H9 (cell line): ENCODE measurements at regions not wholly inside any gene's neighbourhood (a gene's known extent, or its start where the extent isn't known, plus 50 kb on each side); places are given as distances from the start of the nearest gene placed in this dataset.

ENCODE experiments used
- DNase-seq: peaks from one replicate; pipeline ENCODE4 v3.0.0-alpha.2; 2017
- H2AFZ ChIP-seq: one replicate; pipeline ENCODE4 v1.6.1; 2013; ENCODE audit warnings: mild to moderate bottlenecking, low read length, control low read depth, moderate library complexity
- H2AK5ac ChIP-seq: 2 replicates; pipeline ENCODE4 v1.6.1; 2013; ENCODE audit warnings: low read length, control low read depth, mixed read lengths; ENCODE audit not compliant: insufficient read length
- H2BK120ac ChIP-seq: one replicate; pipeline ENCODE4 v1.6.1; 2013; ENCODE audit warnings: low read depth, mild to moderate bottlenecking, low read length, control low read depth, inconsistent platforms; ENCODE audit not compliant: poor library complexity, severe bottlenecking
- H2BK12ac ChIP-seq: 2 replicates; pipeline ENCODE4 v1.6.1; 2013; ENCODE audit warnings: low read length, control low read depth, mixed read lengths, low read depth; ENCODE audit not compliant: insufficient read length
- H2BK15ac ChIP-seq: 2 replicates; pipeline ENCODE4 v1.6.1; 2013; ENCODE audit warnings: low read depth, low read length, control low read depth
- H2BK20ac ChIP-seq: one replicate; pipeline ENCODE4 v1.6.1; 2013; ENCODE audit warnings: low read depth, mild to moderate bottlenecking, low read length, control low read depth, inconsistent platforms; ENCODE audit not compliant: poor library complexity, severe bottlenecking
- H2BK5ac ChIP-seq: 2 replicates; pipeline ENCODE4 v1.6.1; 2013; ENCODE audit warnings: low read length, control low read depth, mixed read lengths; ENCODE audit not compliant: insufficient read length
- H3K14ac ChIP-seq: 2 replicates; pipeline ENCODE4 v1.6.1; 2013; ENCODE audit warnings: low read length, control low read depth; ENCODE audit not compliant: insufficient read depth
- H3K18ac ChIP-seq: 2 replicates; pipeline ENCODE4 v1.6.1; 2013; ENCODE audit warnings: low read depth, mild to moderate bottlenecking, mixed read lengths, low read length, control low read depth; ENCODE audit not compliant: insufficient read length
- H3K23ac ChIP-seq: 2 replicates; pipeline ENCODE4 v1.6.1; 2013; ENCODE audit warnings: low read length, control low read depth, mixed read lengths, low read depth; ENCODE audit not compliant: insufficient read length
- H3K23me2 ChIP-seq: 2 replicates; pipeline ENCODE4 v1.6.1; 2013; ENCODE audit warnings: low read depth, mild to moderate bottlenecking, mixed read lengths, low read length, control low read depth; ENCODE audit not compliant: insufficient read length, poor library complexity, severe bottlenecking
- H3K27ac ChIP-seq: 2 replicates; pipeline ENCODE4 v1.5.1; 2013; ENCODE audit warnings: low read length, control low read depth, mixed read lengths, low read depth; ENCODE audit not compliant: insufficient read length
- H3K27me3 ChIP-seq: 2 replicates; pipeline ENCODE4 v1.6.1; 2013; ENCODE audit warnings: low read length, control low read depth, inconsistent platforms; ENCODE audit not compliant: insufficient read depth
- H3K4ac ChIP-seq: 2 replicates; pipeline ENCODE4 v1.6.1; 2013; ENCODE audit warnings: low read depth, mild to moderate bottlenecking, control low read depth, inconsistent platforms, low read length, moderate library complexity
- H3K4me1 ChIP-seq: 2 replicates; pipeline ENCODE4 v1.6.1; 2013; ENCODE audit warnings: low read length, control low read depth, inconsistent platforms; ENCODE audit not compliant: insufficient read depth
- H3K4me2 ChIP-seq: 2 replicates; pipeline ENCODE4 v1.6.1; 2013; ENCODE audit warnings: low read length, control low read depth, mixed read lengths; ENCODE audit not compliant: insufficient read length, insufficient read depth
- H3K56ac ChIP-seq: 2 replicates; pipeline ENCODE4 v1.6.1; 2013; ENCODE audit warnings: low read depth, mild to moderate bottlenecking, mixed read lengths, low read length, control low read depth; ENCODE audit not compliant: insufficient read length
- H3K79me1 ChIP-seq: 2 replicates; pipeline ENCODE4 v1.6.1; 2013; ENCODE audit warnings: low read depth, mild to moderate bottlenecking, moderate library complexity, low read length, control low read depth, inconsistent platforms; ENCODE audit not compliant: insufficient read depth, poor library complexity, severe bottlenecking
- H3K79me2 ChIP-seq: 2 replicates; pipeline ENCODE4 v1.6.1; 2013; ENCODE audit warnings: low read length, control low read depth, inconsistent platforms; ENCODE audit not compliant: insufficient read depth
- H3K9ac ChIP-seq: 2 replicates; pipeline ENCODE4 v1.6.1; 2013; ENCODE audit warnings: low read length, control low read depth, mixed read lengths; ENCODE audit not compliant: insufficient read length; ENCODE audit errors: extremely low read depth
- H3K9me3 ChIP-seq: one replicate; pipeline ENCODE4 v1.6.1; 2013; ENCODE audit warnings: low read depth, low read length, inconsistent platforms; ENCODE audit not compliant: control insufficient read depth
- H3T11ph ChIP-seq: one replicate; pipeline ENCODE4 v1.6.1; 2013; ENCODE audit warnings: mild to moderate bottlenecking, low read length, control low read depth, inconsistent platforms
- H4K20me1 ChIP-seq: one replicate; pipeline ENCODE4 v1.6.1; 2013; ENCODE audit not compliant: control insufficient read depth, insufficient read length, insufficient read depth
- H4K5ac ChIP-seq: 2 replicates; pipeline ENCODE4 v1.6.1; 2013; ENCODE audit warnings: low read depth, mild to moderate bottlenecking, mixed read lengths, low read length, control low read depth; ENCODE audit not compliant: insufficient read length
- H4K8ac ChIP-seq: replicated peaks from 2 replicates; pipeline ENCODE4 v1.6.1; 2013; ENCODE audit warnings: low read length, control low read depth, mixed read lengths, low read depth; ENCODE audit not compliant: insufficient read length
- H4K91ac ChIP-seq: 2 replicates; pipeline ENCODE4 v1.6.1; 2013; ENCODE audit warnings: low read depth, mild to moderate bottlenecking, moderate library complexity, mixed read lengths, low read length, control low read depth; ENCODE audit not compliant: insufficient read length
- H3K27ac Mint-ChIP-seq, 3 experiments: 2 replicates in 2 of 3; 3 replicates in 1 of 3; pipeline ENCODE4 v1.8.0; 2020 to 2021; ENCODE audit warnings: mixed read lengths in 3 of 3, mild to moderate bottlenecking in 1 of 3, moderate library complexity in 1 of 3
- H3K27me3 Mint-ChIP-seq: 2 replicates; pipeline ENCODE4 v1.8.0; 2021; ENCODE audit warnings: low read depth, mild to moderate bottlenecking, moderate library complexity, mixed read lengths
- H3K36me3 Mint-ChIP-seq, 3 experiments: 2 replicates in 2 of 3; 3 replicates in 1 of 3; pipeline ENCODE4 v1.8.0; 2020 to 2021; ENCODE audit warnings: low read depth in 3 of 3, mixed read lengths in 3 of 3; ENCODE audit not compliant: insufficient read depth in 1 of 3
- H3K4me1 Mint-ChIP-seq, 2 experiments: 2 replicates each; pipeline ENCODE4 v1.8.0; 2020; ENCODE audit warnings: mixed read lengths in 2 of 2
- H3K4me3 Mint-ChIP-seq, 2 experiments: 2 replicates in 1 of 2; 3 replicates in 1 of 2; pipeline ENCODE4 v1.8.0; 2020 to 2021; ENCODE audit warnings: mild to moderate bottlenecking in 2 of 2, mixed read lengths in 2 of 2, moderate library complexity in 1 of 2
- H3K9me3 Mint-ChIP-seq, 2 experiments: 2 replicates in 1 of 2; 3 replicates in 1 of 2; pipeline ENCODE4 v1.8.0; 2020; ENCODE audit warnings: mild to moderate bottlenecking in 2 of 2, mixed read lengths in 2 of 2, moderate library complexity in 1 of 2
- WGBS: extraction: QIAGEN DNeasy Blood & Tissue Kit; methylation state at CpG from one replicate; pipeline ENCODE4 v1.1.7; 2013; ENCODE audit warnings: missing lambda C conversion rate, low lambda C conversion rate, mixed read lengths; ENCODE audit not compliant: insufficient read length; ENCODE audit errors: extremely low coverage; 5-methylcytosine and 5-hydroxymethylcytosine counted together
- TF ChIP-seq, protein P1 (sequence below): fragments of 200-600 bp; sonication (generic); conservative IDR thresholded peaks from 3 replicates; pipeline ENCODE4 v1.8.0; 2021; ENCODE audit warnings: antibody characterized with exemption, mild to moderate bottlenecking

- Mint-ChIP-seq H3K4me3 (no peak overlapping the region), H3K4me1 (peaks cover 18 to 21% of the 10 kb centered on the region in 2 experiments), H3K36me3 (no peaks in the 10 kb centered on the region), H3K27ac (peak overlapping the region in 1 of 3 experiments; percentile 5; a peak in 1 of 7 replicates), H3K27me3 (no peaks in the 10 kb centered on the region), H3K9me3 (no peaks in the 10 kb centered on the region)
- Histone ChIP-seq H2BK20ac (no peak overlapping the region), H2AFZ (no peak overlapping the region), H3K56ac (no peak overlapping the region), H3K4me1 (no peaks in the 10 kb centered on the region; the same call in 1 of the 2 replicates), H2BK120ac (no peak overlapping the region), H3K23ac (no peak overlapping the region), H4K8ac (no peak overlapping the region), H3T11ph (no peak overlapping the region), H3K4me2 (no peak overlapping the region), H3K14ac (no peak overlapping the region), H3K79me2 (no peaks in the 10 kb centered on the region), H2BK5ac (no peak overlapping the region), H2BK15ac (no peak overlapping the region), H3K27me3 (no peaks in the 10 kb centered on the region), H3K9ac (no peak overlapping the region), H3K23me2 (no peaks in the 10 kb centered on the region), H4K20me1 (no peaks in the 10 kb centered on the region), H2AK5ac (no peak overlapping the region), H3K27ac (no peak overlapping the region), H3K9me3 (no peaks in the 10 kb centered on the region), H3K18ac (no peak overlapping the region), H3K4ac (no peak overlapping the region), H2BK12ac (no peak overlapping the region), H4K5ac (no peak overlapping the region), H4K91ac (no peak overlapping the region), H3K79me1 (no peaks in the 10 kb centered on the region)
- no peak for DNase-seq
- no CpG with 5 or more reads among the region's 1 CpG for WGBS
- TF ChIP-seq, protein P1, sequence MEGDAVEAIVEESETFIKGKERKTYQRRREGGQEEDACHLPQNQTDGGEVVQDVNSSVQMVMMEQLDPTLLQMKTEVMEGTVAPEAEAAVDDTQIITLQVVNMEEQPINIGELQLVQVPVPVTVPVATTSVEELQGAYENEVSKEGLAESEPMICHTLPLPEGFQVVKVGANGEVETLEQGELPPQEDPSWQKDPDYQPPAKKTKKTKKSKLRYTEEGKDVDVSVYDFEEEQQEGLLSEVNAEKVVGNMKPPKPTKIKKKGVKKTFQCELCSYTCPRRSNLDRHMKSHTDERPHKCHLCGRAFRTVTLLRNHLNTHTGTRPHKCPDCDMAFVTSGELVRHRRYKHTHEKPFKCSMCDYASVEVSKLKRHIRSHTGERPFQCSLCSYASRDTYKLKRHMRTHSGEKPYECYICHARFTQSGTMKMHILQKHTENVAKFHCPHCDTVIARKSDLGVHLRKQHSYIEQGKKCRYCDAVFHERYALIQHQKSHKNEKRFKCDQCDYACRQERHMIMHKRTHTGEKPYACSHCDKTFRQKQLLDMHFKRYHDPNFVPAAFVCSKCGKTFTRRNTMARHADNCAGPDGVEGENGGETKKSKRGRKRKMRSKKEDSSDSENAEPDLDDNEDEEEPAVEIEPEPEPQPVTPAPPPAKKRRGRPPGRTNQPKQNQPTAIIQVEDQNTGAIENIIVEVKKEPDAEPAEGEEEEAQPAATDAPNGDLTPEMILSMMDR, result no peak
Measured at GRCh38 chr3:8001307-8001706, 500.3 kb upstream of the LMCD1 start.
